Muscle of back (tissue), 3 donors: ENCODE measurements at regions not wholly inside any gene's neighbourhood (a gene's known extent, or its start where the extent isn't known, plus 50 kb on each side); places are given as distances from the start of the nearest gene placed in this dataset.
"Not testable (repeated sequence)": the region's sequence is repeated elsewhere in the genome, so short reads cannot be mapped to it uniquely, and the experiment has no call there.

ENCODE experiments used
- DNase-seq, 3 donors: peaks; one replicate each; pipeline versions ENCODE4 v3.0.0 to v3.0.0-alpha.2; 2013

GRCh38 chr7:32681174-32681518, 185.9 kb downstream of the AVL9 start:
- no peak for DNase-seq

- no peak for DNase-seq
These were observed 185.2 kb downstream of the AVL9 start for GRCh38 chr7:32680259-32681173.

- no peak for DNase-seq
These were observed 183.9 kb downstream of the AVL9 start for GRCh38 chr7:32679192-32679591.

GRCh38 chr7:32677593-32677992, 182.3 kb downstream of the AVL9 start:
- DNase-seq = no peak

GRCh38 chr7:32676249-32676941, 181.1 kb downstream of the AVL9 start:
- DNase-seq = no peak

GRCh38 chr7:32673275-32673983, 178.1 kb downstream of the AVL9 start:
- DNase-seq = no peak

- DNase-seq = no peak
These were observed 175.1 kb downstream of the AVL9 start for GRCh38 chr7:32670110-32671025.

- DNase-seq = peak in 1 of 3 donors; percentile 34
These were observed 174.0 kb downstream of the AVL9 start for GRCh38 chr7:32669173-32669870.

GRCh38 chr7:32668387-32669097, 173.3 kb downstream of the AVL9 start:
- not testable (repeated sequence) for DNase-seq

GRCh38 chr7:32667586-32667985, 172.3 kb downstream of the AVL9 start:
- DNase-seq = not testable (repeated sequence)

GRCh38 chr7:32663805-32664211, 168.5 kb downstream of the AVL9 start:
- DNase-seq = not testable (repeated sequence)

- DNase-seq = not testable (repeated sequence)
These were observed 167.2 kb downstream of the AVL9 start for GRCh38 chr7:32662509-32662908.

GRCh38 chr7:32661929-32662328, 166.6 kb downstream of the AVL9 start:
- no peak for DNase-seq

- DNase-seq = no peak
These were observed 166.2 kb downstream of the AVL9 start for GRCh38 chr7:32661501-32661900.

GRCh38 chr7:32660936-32661335, 165.6 kb downstream of the AVL9 start:
- no peak for DNase-seq

GRCh38 chr7:32659853-32660252, 164.6 kb downstream of the AVL9 start:
- no peak for DNase-seq

GRCh38 chr7:32658467-32658869, 163.2 kb downstream of the AVL9 start:
- no peak for DNase-seq

GRCh38 chr7:32658034-32658433, 162.7 kb downstream of the AVL9 start:
- DNase-seq = no peak

- DNase-seq = not testable (repeated sequence)
These were observed 159.3 kb downstream of the AVL9 start for GRCh38 chr7:32654549-32654948.

- not testable (repeated sequence) for DNase-seq
These were observed 155.1 kb downstream of the AVL9 start for GRCh38 chr7:32650356-32650755.
